ENCODE measurements at regions not wholly inside any gene's neighbourhood (a gene's known extent, or its start where the extent isn't known, plus 50 kb on each side); places are given as distances from the start of the nearest gene placed in this dataset.

DNA sequence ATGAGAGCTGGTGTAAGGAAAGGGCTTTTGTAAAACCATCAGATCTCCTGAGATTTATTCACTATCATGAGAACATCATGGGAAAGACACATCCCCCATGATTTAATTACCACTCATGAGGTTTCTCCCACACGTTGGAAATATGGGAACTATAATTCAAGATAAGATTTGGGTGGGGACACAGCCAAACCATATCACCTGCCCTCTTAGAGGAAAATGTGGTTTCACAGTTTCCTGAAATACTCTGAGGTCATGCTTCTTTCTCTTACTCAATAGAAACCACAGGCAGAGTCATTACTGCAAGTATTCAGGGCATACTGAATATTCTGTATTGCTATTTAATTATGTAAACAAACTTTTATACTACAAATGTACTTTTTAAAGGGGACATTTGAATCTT, 1453.3 kb downstream of the PCDH18 start:
- TF ChIP-seq, protein P1, sequence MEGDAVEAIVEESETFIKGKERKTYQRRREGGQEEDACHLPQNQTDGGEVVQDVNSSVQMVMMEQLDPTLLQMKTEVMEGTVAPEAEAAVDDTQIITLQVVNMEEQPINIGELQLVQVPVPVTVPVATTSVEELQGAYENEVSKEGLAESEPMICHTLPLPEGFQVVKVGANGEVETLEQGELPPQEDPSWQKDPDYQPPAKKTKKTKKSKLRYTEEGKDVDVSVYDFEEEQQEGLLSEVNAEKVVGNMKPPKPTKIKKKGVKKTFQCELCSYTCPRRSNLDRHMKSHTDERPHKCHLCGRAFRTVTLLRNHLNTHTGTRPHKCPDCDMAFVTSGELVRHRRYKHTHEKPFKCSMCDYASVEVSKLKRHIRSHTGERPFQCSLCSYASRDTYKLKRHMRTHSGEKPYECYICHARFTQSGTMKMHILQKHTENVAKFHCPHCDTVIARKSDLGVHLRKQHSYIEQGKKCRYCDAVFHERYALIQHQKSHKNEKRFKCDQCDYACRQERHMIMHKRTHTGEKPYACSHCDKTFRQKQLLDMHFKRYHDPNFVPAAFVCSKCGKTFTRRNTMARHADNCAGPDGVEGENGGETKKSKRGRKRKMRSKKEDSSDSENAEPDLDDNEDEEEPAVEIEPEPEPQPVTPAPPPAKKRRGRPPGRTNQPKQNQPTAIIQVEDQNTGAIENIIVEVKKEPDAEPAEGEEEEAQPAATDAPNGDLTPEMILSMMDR (IDR thresholded peaks at IDR 0.05 in 2 of 3, conservative IDR thresholded peaks at IDR 0.05 in 1 of 3; ENCODE audit: borderline replicate concordance in 1 of 3, insufficient read depth in 1 of 3, low read depth in 2 of 3, low read length in 2 of 3): no peak
- TF ChIP-seq POLR2A (IDR thresholded peaks at IDR 0.05; ENCODE audit: borderline replicate concordance, extremely low read depth, insufficient read depth, insufficient read length): no peak
- TF ChIP-seq, protein P2, sequence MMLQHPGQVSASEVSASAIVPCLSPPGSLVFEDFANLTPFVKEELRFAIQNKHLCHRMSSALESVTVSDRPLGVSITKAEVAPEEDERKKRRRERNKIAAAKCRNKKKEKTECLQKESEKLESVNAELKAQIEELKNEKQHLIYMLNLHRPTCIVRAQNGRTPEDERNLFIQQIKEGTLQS (IDR thresholded peaks at IDR 0.05): no peak
- no peak for TF ChIP-seq POLR2AphosphoS5 (IDR thresholded peaks at IDR 0.05; ENCODE audit: low read depth, low read length)
- no peak for TF ChIP-seq CEBPB (IDR thresholded peaks at IDR 0.05; ENCODE audit: low read depth)
- TF ChIP-seq, protein P3, sequence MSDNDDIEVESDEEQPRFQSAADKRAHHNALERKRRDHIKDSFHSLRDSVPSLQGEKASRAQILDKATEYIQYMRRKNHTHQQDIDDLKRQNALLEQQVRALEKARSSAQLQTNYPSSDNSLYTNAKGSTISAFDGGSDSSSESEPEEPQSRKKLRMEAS (IDR thresholded peaks at IDR 0.05): no peak
- no peak for TF ChIP-seq ELF1 (IDR thresholded peaks at IDR 0.05; ENCODE audit: borderline replicate concordance, low read depth)
- TF ChIP-seq EZH2 (IDR thresholded peaks at IDR 0.05): no peak
- TF ChIP-seq, protein P4, sequence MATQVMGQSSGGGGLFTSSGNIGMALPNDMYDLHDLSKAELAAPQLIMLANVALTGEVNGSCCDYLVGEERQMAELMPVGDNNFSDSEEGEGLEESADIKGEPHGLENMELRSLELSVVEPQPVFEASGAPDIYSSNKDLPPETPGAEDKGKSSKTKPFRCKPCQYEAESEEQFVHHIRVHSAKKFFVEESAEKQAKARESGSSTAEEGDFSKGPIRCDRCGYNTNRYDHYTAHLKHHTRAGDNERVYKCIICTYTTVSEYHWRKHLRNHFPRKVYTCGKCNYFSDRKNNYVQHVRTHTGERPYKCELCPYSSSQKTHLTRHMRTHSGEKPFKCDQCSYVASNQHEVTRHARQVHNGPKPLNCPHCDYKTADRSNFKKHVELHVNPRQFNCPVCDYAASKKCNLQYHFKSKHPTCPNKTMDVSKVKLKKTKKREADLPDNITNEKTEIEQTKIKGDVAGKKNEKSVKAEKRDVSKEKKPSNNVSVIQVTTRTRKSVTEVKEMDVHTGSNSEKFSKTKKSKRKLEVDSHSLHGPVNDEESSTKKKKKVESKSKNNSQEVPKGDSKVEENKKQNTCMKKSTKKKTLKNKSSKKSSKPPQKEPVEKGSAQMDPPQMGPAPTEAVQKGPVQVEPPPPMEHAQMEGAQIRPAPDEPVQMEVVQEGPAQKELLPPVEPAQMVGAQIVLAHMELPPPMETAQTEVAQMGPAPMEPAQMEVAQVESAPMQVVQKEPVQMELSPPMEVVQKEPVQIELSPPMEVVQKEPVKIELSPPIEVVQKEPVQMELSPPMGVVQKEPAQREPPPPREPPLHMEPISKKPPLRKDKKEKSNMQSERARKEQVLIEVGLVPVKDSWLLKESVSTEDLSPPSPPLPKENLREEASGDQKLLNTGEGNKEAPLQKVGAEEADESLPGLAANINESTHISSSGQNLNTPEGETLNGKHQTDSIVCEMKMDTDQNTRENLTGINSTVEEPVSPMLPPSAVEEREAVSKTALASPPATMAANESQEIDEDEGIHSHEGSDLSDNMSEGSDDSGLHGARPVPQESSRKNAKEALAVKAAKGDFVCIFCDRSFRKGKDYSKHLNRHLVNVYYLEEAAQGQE (IDR thresholded peaks at IDR 0.05; ENCODE audit: low read depth): no peak
- TF ChIP-seq, protein P5, sequence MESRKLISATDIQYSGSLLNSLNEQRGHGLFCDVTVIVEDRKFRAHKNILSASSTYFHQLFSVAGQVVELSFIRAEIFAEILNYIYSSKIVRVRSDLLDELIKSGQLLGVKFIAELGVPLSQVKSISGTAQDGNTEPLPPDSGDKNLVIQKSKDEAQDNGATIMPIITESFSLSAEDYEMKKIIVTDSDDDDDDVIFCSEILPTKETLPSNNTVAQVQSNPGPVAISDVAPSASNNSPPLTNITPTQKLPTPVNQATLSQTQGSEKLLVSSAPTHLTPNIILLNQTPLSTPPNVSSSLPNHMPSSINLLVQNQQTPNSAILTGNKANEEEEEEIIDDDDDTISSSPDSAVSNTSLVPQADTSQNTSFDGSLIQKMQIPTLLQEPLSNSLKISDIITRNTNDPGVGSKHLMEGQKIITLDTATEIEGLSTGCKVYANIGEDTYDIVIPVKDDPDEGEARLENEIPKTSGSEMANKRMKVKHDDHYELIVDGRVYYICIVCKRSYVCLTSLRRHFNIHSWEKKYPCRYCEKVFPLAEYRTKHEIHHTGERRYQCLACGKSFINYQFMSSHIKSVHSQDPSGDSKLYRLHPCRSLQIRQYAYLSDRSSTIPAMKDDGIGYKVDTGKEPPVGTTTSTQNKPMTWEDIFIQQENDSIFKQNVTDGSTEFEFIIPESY (IDR thresholded peaks at IDR 0.05; ENCODE audit: extremely low read depth, insufficient replicate concordance, low read length): no peak
- no peak for TF ChIP-seq RAD21 (IDR thresholded peaks at IDR 0.05; ENCODE audit: low read depth)

All from HCT116 (cell line).